ENCODE measurements at regions not wholly inside any gene's neighbourhood (a gene's known extent, or its start where the extent isn't known, plus 50 kb on each side); places are given as distances from the start of the nearest gene placed in this dataset.
"Not testable (repeated sequence)": the region's sequence is repeated elsewhere in the genome, so short reads cannot be mapped to it uniquely, and the experiment has no call there.

- TF ChIP-seq EZH2 (IDR thresholded peaks at IDR 0.05; ENCODE audit: borderline replicate concordance, insufficient read depth, low read depth, low read length, poor library complexity, severe bottlenecking); CTCF (IDR thresholded peaks at IDR 0.05): not testable (repeated sequence)
These were observed 327.1 kb upstream of the KCNMB2 start for GRCh38 chr3:178209116-178209515.
